GM06990 (cell line): ENCODE measurements at regions not wholly inside any gene's neighbourhood (a gene's known extent, or its start where the extent isn't known, plus 50 kb on each side); places are given as distances from the start of the nearest gene placed in this dataset.

Experiments
- DNase-seq: peaks from one replicate; pipeline ENCODE4 v3.0.0-alpha.2; 2011; ENCODE audit not compliant: insufficient read length; ENCODE audit errors: extremely low read depth
- H3K27me3 ChIP-seq: replicated peaks from 2 replicates; pipeline ENCODE4 v1.6.0; 2011; ENCODE audit warnings: low read length; ENCODE audit not compliant: control insufficient read depth, insufficient read depth
- H3K36me3 ChIP-seq: 2 replicates; pipeline ENCODE4 v1.5.1; 2011; ENCODE audit warnings: low read length; ENCODE audit not compliant: control insufficient read depth, insufficient read depth
- H3K4me3 ChIP-seq: replicated peaks from 2 replicates; pipeline ENCODE4 v1.5.1; 2011; ENCODE audit warnings: low read depth, mild to moderate bottlenecking, control low read depth, low read length
- TF ChIP-seq, protein P1 (sequence below): IDR thresholded peaks from 2 replicates; pipeline ENCODE4 v1.5.1; 2011; ENCODE audit warnings: low read length, control low read depth, mild to moderate bottlenecking, inconsistent platforms; ENCODE audit not compliant: insufficient read depth, poor library complexity, severe bottlenecking

DNA sequence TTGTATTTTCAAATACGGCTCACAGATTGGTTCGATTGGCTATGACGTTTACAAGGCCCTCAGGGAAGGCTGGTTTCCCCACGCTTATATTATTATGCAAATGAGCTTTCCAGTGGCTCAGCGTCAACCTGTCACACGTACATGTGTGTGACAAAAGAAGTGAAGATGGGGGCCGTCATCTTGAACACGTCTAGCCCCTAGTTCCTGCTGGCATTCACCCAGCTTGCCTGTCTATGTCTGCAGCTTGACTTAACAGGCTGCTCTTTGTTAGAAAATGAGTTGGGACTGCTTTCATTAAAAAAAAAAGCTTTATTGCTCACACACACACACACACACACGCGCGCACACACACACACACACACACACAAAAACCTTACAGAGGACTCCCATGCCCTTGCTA is 283.6 kb upstream of the CTSO start:
- Histone ChIP-seq H3K36me3 (no peaks in the 10 kb centered on the region), H3K27me3 (no peaks in the 10 kb centered on the region), H3K4me3 (no peak overlapping the region)
- TF ChIP-seq, protein P1, sequence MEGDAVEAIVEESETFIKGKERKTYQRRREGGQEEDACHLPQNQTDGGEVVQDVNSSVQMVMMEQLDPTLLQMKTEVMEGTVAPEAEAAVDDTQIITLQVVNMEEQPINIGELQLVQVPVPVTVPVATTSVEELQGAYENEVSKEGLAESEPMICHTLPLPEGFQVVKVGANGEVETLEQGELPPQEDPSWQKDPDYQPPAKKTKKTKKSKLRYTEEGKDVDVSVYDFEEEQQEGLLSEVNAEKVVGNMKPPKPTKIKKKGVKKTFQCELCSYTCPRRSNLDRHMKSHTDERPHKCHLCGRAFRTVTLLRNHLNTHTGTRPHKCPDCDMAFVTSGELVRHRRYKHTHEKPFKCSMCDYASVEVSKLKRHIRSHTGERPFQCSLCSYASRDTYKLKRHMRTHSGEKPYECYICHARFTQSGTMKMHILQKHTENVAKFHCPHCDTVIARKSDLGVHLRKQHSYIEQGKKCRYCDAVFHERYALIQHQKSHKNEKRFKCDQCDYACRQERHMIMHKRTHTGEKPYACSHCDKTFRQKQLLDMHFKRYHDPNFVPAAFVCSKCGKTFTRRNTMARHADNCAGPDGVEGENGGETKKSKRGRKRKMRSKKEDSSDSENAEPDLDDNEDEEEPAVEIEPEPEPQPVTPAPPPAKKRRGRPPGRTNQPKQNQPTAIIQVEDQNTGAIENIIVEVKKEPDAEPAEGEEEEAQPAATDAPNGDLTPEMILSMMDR = no peak
- DNase-seq = no peak

DNA sequence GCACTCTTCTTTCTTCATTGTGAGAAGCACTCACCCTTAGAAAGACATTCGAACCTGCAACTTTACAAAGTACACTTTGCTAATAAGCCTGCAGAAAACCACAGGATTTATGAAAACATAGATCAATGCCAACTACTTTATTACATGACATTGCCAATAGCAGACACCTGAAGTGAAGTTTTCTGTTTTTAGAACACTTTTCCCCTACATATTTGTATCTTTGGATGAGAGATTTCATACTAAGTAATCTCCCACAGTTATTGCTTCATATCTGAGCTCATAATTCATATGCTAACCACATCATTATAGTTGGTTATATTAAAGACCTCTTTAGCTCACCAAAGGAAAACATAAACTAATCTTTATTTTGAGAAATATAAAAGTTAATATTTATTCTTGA is 276.5 kb upstream of the CTSO start:
- TF ChIP-seq, protein P1 = no peak
- no peaks in the 10 kb centered on the region for H3K27me3 ChIP-seq
- DNase-seq = no peak
- no peak overlapping the region for H3K4me3 ChIP-seq
- no peaks in the 10 kb centered on the region for H3K36me3 ChIP-seq

DNA sequence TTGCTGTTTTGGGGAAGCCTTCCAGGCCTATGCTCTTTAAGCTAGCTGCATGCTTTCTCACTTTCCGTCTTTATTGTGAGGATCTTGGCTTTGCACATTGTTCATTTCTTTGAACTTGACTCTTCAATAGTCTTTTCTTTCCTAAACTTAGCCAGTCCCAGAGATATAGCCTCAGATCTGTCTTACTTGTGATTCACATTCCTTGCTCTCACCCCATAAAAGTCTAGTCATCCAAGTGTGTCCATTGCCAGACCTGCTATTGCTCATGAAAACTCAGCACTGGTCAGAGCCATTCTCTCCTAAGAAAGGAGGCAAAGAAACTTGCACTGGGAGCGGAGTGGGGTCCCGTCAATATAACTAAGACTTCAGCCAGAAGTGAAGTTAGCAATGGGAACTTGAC is 275.0 kb upstream of the CTSO start:
- no peak for DNase-seq
- Histone ChIP-seq H3K27me3 (no peaks in the 10 kb centered on the region), H3K4me3 (no peak overlapping the region), H3K36me3 (no peaks in the 10 kb centered on the region)
- TF ChIP-seq, protein P1 = no peak

DNA sequence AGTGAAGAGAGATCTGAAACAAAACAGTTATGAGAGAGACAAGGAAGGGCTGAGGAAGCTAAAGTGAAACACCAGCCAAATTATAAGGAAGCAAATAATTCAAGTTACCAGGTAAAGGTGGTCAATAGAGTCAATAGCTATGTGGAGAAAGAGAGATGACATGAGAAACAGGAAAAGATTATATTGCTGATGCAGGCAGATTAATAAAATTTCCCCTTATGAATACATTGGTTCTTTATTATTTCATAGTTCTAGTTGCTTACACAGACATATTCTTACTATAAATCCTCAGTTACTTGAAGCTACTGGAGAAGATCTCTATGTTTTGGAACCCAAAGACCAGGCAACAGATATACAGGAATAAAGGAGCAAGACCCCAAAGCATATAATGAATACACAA is 273.7 kb upstream of the CTSO start:
- Histone ChIP-seq H3K36me3 (no peaks in the 10 kb centered on the region), H3K4me3 (no peak overlapping the region), H3K27me3 (no peaks in the 10 kb centered on the region)
- TF ChIP-seq, protein P1 = no peak
- no peak for DNase-seq

DNA sequence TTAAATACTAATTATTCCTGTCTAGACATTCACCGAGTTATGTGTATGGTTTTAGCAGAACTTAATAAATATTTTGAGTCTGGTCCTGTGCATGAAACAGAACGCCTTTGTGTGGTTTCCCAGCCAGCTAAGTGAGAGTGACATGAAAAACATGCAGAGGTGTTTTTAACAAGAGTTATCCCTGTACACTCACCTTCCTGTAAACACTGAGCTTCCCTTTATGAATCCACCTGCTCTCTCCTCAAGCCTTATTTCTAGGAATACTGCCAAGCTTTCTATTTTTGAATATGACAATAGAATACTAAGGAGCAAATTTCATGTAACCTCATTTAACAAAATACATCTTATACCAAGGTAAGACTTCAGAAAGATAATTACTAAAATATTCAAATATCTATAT is 270.3 kb upstream of the CTSO start:
- no peak overlapping the region for H3K4me3 ChIP-seq
- DNase-seq = no peak
- H3K36me3 ChIP-seq = no peaks in the 10 kb centered on the region
- TF ChIP-seq, protein P1 = no peak
- H3K27me3 ChIP-seq = no peaks in the 10 kb centered on the region

DNA sequence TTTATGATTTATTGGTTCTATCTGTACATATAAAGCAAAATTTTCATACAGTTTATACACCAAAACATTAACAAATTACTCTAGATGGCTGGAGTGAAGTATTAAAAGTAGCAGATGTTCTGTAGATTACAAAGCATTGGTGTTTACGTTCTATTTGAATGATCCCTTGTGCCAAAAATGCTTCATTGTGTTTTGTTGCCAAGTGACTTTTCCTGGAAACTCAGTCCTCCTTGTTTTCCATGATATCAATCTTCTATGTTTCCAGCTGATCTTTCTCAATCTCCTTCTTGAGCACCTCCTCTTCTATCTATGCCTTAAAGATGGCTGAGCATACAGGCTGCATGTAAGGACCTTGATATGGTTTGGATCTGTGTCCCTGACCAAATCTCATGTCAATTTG is 263.6 kb upstream of the CTSO start:
- DNase-seq = no peak
- TF ChIP-seq, protein P1 = no peak
- Histone ChIP-seq H3K36me3 (no peaks in the 10 kb centered on the region), H3K27me3 (no peaks in the 10 kb centered on the region), H3K4me3 (no peak overlapping the region)
